ENCODE measurements at regions not wholly inside any gene's neighbourhood (a gene's known extent, or its start where the extent isn't known, plus 50 kb on each side); places are given as distances from the start of the nearest gene placed in this dataset.

DNA sequence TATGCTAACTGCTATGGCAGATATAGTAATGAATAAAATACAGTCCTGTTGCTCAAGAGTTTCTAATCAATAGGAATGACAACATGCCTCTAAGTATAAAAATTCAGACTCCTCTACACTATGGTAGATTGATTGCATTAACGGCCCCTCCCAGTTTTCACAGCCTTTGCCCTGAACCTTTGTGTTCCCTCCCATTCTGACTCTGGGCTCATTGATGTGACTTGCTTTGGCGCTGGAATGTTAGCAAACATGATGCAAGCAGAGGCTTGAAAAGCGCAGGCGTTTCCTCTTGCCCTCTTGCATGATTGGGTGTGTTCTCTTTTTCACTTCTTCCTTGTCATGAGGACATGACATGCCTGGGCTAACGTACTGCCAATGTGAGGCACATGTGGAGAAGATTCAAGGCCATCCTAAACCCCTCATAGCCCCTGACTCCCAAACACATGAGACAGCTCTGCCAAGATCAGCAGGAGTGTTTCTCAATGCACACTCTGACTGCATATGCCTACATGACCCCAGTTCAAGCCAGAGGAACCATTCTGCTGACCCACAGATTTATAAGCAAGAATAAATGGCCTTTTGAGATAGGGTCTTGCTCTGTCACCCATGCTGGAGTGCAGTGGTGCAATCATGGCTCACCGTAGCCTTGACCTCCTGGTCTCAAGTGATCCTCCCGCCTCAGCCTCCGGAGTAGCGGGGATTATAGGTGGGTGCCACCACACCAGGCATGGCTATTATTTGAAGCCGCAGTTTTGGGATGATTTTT is 49.7 kb upstream of the CD28 start:
- TF ChIP-seq, protein P1, sequence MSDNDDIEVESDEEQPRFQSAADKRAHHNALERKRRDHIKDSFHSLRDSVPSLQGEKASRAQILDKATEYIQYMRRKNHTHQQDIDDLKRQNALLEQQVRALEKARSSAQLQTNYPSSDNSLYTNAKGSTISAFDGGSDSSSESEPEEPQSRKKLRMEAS (IDR thresholded peaks at IDR 0.05; ENCODE audit: low read depth, low read length): no peak
- TF ChIP-seq POLR2A (IDR thresholded peaks at IDR 0.05; ENCODE audit: low read depth, low read length) (no peak), RCOR1 (conservative IDR thresholded peaks at IDR 0.05; ENCODE audit: low read depth, low read length) (no peak)

All from GM12878 (cell line).